Ishikawa (cell line): ENCODE measurements at regions not wholly inside any gene's neighbourhood (a gene's known extent, or its start where the extent isn't known, plus 50 kb on each side); places are given as distances from the start of the nearest gene placed in this dataset.

Source experiments
- RAD21 ChIP-seq: IDR thresholded peaks from 2 replicates; pipeline ENCODE4 v1.6.1; 2012; ENCODE audit warnings: low read depth
- REST ChIP-seq: IDR thresholded peaks from 2 replicates; pipeline ENCODE4 v1.6.1; 2012; ENCODE audit warnings: low read depth, mild to moderate bottlenecking

DNA sequence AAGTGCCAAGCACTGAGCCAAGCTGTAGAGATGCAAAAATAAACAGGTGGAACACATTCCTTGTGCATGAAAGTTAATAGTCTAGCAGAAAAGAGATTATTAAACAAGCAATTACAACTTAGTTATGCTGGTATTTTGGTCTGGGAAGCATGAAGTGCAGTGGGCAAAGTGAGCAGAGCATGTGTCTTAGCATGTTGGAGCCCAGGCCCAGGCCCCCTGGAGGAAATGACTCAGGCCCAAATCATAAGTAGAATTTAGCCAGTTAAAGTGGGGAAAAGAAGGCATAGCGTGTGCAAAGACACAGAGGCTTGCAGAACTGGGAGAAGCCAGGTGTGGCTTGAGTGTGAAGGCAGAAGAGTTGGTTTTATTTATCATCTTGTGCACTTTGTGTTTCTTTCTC, 163.8 kb upstream of the ATP11B start:
- TF ChIP-seq REST (no peak), RAD21 (no peak)
